ENCODE measurements at regions not wholly inside any gene's neighbourhood (a gene's known extent, or its start where the extent isn't known, plus 50 kb on each side); places are given as distances from the start of the nearest gene placed in this dataset.

GRCh38 chr20:60591172-60591799 is 633.1 kb downstream of the CDH26 start:
- TF ChIP-seq TAF1 (IDR thresholded peaks at IDR 0.05; ENCODE audit: borderline replicate concordance, insufficient read depth, low read length) (no peak), REST (IDR thresholded peaks at IDR 0.05; ENCODE audit: insufficient read depth in 1 of 2, low read depth in 2 of 2, low read length in 2 of 2) (no peak), FOXP2 (optimal IDR thresholded peaks at IDR 0.05; ENCODE audit: borderline replicate concordance, extremely low read depth, extremely low read length, insufficient read depth) (no peak), SIN3A (IDR thresholded peaks at IDR 0.05; ENCODE audit: borderline replicate concordance, insufficient read depth, low read length) (no peak), POLR2AphosphoS5 (IDR thresholded peaks at IDR 0.05; ENCODE audit: low read depth, low read length) (no peak)

- TF ChIP-seq TAF1 (IDR thresholded peaks at IDR 0.05; ENCODE audit: borderline replicate concordance, insufficient read depth, low read length), result no peak
- TF ChIP-seq REST (IDR thresholded peaks at IDR 0.05; ENCODE audit: insufficient read depth in 1 of 2, low read depth in 2 of 2, low read length in 2 of 2), result no peak
- TF ChIP-seq POLR2AphosphoS5 (IDR thresholded peaks at IDR 0.05; ENCODE audit: low read depth, low read length), result no peak
Observed at GRCh38 chr20:60598528-60598927, 640.3 kb downstream of the CDH26 start.

- no peak for TF ChIP-seq FOXP2 (optimal IDR thresholded peaks at IDR 0.05; ENCODE audit: borderline replicate concordance, extremely low read depth, extremely low read length, insufficient read depth)
Observed at GRCh38 chr20:60599381-60599780, 641.2 kb downstream of the CDH26 start.

GRCh38 chr20:60600036-60600435 is 641.8 kb downstream of the CDH26 start:
- TF ChIP-seq REST (IDR thresholded peaks at IDR 0.05; ENCODE audit: insufficient read depth in 1 of 2, low read depth in 2 of 2, low read length in 2 of 2) (no peak), SIN3A (IDR thresholded peaks at IDR 0.05; ENCODE audit: borderline replicate concordance, insufficient read depth, low read length) (no peak), TAF1 (IDR thresholded peaks at IDR 0.05; ENCODE audit: borderline replicate concordance, insufficient read depth, low read length) (no peak), FOXP2 (optimal IDR thresholded peaks at IDR 0.05; ENCODE audit: borderline replicate concordance, extremely low read depth, extremely low read length, insufficient read depth) (no peak), POLR2AphosphoS5 (IDR thresholded peaks at IDR 0.05; ENCODE audit: low read depth, low read length) (no peak)

- TF ChIP-seq TAF1 (IDR thresholded peaks at IDR 0.05; ENCODE audit: borderline replicate concordance, insufficient read depth, low read length) (no peak), FOXP2 (optimal IDR thresholded peaks at IDR 0.05; ENCODE audit: borderline replicate concordance, extremely low read depth, extremely low read length, insufficient read depth) (no peak), POLR2AphosphoS5 (IDR thresholded peaks at IDR 0.05; ENCODE audit: low read depth, low read length) (no peak), REST (IDR thresholded peaks at IDR 0.05; ENCODE audit: insufficient read depth in 1 of 2, low read depth in 2 of 2, low read length in 2 of 2) (no peak), SIN3A (IDR thresholded peaks at IDR 0.05; ENCODE audit: borderline replicate concordance, insufficient read depth, low read length) (no peak)
Observed at GRCh38 chr20:60624066-60624465, 628.0 kb upstream of the CDH4 start.

All from PFSK-1 (cell line).